ENCODE measurements at regions not wholly inside any gene's neighbourhood (a gene's known extent, or its start where the extent isn't known, plus 50 kb on each side); places are given as distances from the start of the nearest gene placed in this dataset.
"Not testable (repeated sequence)": the region's sequence is repeated elsewhere in the genome, so short reads cannot be mapped to it uniquely, and the experiment has no call there.

DNA sequence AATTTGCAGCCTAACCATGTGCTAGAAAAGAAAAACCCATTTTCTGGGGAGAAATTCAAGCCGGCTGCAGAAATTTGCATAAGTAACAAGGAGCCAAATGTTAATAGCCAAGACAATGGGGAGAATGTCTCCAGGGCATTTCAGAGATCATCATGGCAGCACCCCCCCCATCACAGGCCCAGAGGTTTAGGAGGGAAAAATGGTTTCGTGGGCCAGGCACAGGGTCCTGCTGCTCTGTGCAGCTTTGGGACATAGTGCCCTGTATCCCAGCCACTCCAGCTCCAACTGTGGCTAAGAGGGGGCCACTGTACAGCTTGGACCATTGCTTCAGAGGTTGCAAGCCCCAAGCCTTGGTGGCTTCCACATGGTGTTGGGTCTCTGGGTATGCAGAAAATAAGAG is 620.0 kb downstream of the PSAT1 start:
- DNase-seq (ENCODE audit: low read depth): not testable (repeated sequence)

DNA sequence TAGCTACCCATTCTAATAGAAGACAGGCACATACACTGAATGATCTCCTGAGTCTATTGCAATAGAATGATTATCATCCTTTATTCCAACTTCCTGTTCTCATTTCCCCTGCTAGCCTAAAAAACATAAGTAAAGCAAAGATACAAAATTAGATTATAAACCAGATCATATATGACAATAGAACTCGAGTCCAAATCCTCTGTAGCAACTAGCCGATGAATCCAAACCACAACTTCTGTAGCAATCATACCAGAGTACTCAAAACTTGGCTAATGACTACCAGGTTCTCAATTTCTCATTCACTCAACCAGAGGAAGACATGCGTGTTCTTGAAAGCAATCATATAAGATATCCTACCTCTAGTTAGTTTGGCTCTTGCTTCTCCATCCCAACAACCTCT is 622.1 kb downstream of the PSAT1 start:
- no peak for DNase-seq (ENCODE audit: low read depth)

DNA sequence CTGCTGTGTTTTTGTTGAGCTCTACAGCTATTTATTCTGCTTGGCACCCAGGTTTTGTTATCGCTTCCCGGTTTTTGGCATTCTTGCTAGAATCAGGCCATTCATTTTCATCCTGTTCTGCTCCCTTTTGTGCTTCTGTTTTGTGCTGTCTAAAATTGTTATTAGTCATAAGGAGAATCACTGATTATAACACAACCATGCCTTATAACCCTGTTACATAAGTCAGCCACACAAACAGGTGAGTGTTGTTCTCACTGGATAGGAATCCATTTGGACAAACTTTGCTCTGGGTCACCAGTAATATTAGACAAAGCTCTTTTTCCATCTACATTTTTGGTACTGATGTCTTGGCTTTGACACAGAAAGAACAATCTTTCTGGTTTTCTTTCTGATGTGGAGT is 622.8 kb downstream of the PSAT1 start:
- DNase-seq (ENCODE audit: low read depth): no peak

DNA sequence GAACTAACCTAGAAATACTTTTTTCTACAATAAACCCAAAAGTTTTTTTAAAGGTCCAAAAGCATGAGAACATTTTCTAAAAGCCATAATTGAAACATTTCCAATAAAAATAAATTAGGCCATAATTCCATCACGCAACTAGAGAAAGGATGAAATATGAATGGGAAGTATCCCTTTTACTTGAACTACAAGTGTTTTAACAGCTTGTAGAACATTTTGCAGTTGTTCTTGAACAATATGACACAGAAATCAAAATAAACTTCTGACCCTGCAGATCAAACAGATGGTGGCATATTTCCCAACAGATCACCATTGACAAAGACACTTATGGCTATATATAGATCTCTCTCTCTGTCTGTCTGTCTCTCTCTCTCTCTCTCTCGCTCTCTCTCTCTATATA is 624.4 kb downstream of the PSAT1 start:
- no peak for DNase-seq (ENCODE audit: low read depth)

DNA sequence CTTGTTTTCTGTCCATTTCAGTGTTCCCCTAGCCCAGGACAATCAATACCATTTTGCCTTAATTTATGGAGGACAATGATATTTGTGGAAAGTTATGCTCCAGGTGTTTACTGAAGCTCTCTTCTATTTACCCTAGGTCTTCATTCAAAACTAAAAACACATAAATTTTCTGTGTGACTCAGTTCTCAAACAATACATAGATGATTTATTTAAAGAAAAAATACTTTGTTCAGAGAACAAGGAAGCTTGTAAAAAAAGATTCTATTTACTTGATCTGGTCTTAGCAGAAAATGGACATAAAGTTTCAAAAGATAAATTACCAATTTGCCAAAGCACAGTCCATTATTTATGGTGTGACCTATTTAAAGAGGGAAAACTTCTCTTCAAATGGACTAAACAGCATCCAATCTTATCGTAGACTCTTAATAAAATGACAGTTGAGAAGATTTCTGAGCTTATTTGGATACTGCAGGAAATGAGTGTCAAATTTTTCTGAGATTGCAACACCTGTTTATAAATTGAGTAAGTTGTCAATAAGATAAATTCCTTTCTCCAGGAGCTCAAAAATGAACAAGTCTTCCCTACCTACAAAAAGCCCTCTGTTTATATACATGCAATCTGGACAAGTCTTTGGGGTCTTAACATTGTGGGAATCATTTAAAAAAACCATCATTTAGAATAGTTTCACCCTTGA is 627.2 kb downstream of the PSAT1 start:
- no peak for DNase-seq (ENCODE audit: low read depth)

DNA sequence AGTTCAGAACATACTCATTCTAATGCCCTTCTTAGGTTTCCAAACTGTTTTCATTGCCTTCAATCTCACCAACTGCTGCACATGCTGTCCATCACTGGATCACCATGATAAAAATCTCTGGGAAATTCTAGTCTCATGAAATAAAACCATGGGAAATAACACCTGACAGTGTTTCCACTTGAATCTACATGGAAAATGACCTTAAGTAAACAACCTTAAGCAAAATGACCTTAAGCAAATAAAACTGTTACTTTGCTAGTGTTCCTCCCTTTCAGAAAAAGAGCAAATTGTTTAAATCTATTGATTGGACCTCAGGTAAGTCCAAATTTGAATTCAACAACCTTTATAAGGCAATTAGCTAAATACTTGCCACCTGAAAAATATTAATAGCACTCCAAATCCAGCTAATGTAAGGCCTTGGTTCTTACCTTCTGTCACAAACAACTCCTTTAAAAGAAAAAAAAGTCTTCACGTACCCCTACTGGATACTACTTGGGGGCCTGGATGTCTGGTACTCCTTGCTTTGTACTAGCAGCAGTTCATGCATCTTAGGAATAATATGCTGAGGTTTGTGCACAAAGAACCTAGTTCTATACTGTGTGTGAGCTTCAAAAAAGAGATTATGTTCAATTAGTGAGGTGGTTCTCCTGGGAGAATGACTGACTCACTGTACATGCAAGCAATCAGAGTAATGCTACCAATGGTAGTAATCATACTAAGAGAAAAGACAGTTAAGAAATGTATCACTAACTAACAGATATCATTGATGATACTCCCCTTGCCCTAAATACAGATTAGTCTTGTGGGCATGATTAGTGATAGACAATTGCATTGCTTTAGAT is 630.4 kb downstream of the PSAT1 start:
- DNase-seq (ENCODE audit: low read depth): no peak

DNA sequence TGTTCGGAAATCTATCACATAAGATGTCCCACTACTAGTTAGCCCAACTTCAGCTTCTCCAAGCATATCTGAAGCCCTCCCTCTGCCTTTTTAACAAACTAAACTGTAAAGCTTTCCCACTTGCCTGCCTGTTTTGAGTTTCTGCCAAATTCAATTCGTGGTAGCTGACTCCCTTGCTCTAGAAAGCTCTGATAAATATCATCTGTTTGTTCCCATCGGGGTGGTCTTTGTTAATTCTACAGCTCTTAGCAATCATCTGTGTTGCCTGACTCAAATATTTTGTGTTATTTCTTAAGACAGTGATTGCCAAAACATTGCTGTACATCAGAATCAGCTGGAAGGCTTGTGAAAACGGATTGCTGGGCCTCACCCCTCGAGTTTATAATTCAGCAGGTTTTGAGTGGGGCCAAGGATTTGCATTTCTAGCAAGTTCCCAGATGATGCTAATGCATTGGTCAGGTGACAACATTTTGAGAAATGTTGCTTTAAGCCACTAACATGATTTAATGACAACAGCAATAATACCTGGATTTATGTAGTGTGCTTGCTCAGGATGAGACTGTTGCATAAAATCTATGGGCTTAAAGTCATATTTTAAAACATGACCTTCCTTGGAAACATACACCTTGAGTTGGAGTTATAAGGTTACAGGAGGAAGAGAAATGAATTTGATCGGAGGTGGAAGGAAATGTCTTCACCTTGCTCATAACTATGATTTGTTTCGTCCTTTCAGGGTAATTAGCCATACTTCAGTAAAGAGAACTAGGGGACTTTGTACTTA is 631.9 kb downstream of the PSAT1 start:
- DNase-seq (ENCODE audit: low read depth): peak; percentile 28

DNA sequence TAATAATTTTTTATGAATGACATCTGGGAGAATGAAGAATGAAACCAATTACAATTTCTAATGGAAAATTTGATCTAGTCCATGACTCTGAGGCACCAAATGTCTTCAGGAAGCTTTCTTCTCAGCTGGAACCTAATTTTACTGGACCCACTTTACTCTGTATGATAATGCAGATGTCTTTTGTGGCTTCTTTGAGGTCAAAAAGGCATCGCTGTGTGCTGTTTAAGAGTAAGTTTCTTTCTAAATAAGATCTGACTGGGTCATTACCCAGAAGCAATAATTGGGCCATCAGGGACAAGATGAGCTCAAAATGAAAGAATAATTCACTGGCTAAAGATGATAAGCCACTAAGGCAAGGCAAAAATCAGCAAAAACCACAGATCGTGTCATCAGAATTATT is 633.4 kb downstream of the PSAT1 start:
- DNase-seq (ENCODE audit: low read depth): no peak

DNA sequence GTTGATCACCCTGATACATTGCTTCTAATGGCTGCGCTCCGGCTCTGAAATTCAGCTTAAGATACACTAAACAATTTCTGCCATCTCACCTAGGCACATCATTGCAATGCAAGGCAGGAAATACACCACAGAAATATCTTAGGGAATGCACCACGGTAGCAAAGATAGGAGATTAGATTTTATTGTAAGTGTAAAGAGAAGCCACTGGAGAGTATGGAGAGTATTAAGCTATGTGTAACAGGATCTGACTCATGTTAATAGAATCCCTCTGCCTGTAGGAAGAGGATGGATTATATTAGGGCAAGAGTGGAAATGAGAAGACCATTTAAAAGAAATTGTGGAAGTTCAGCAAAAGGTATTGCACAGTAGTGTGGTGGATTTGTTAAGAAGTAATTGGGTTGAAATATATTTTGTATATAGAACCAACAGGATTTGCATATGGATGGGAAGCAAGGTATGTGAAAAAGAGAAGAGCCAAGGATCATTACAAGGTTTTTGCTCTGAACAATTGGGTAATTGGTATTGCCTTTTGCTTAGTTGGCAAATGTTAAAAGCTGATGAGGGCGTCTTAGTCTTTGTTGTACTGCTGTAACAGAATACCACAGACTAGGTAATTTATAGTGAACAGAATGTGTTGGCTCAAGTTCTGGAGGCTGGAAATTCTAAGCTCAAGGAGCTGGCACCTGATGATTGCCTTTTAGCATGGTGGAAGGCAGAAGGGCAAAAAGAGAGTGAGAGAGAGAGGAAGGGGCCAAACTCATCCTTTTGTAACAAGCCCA is 636.1 kb downstream of the PSAT1 start:
- DNase-seq (ENCODE audit: low read depth): peak; percentile 24

DNA sequence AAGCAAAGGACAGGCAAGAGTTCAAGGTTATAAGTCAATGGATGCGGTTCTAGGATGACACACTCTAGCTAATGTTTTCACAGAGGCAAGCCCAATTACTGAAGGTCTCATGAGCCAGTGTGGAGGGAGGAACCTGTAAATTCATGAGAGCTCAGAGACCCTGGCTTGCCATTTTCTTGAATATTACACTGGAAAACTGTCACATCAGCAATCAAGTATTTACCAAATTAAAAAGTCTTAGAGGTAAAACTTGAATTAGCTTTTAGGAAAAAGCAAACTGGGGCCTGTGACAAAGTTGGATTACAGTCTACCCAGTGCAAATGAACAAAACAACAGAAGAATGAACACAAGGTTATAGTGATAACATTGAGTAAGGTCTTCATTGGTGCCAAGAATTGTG is 636.9 kb upstream of the TLE4 start:
- DNase-seq (ENCODE audit: low read depth): no peak

DNA sequence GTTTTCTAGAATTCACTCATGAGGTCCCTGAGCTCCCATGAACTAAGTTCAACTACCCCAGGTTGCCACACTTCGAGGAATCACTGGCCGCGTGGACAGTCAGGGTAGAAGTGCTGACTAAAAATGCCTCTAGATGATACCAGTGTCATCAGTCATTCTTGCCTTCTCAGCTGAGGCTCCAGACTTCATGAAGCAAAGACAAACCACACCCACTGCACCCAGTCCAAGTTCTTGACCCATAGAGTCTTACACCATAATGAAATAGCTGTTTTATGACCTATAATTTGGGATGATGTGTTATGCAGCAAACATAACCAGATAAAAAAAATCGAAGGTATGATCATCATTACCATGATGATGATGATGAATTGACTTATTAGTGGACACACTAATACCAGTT is 632.9 kb upstream of the TLE4 start:
- no peak for DNase-seq (ENCODE audit: low read depth)

DNA sequence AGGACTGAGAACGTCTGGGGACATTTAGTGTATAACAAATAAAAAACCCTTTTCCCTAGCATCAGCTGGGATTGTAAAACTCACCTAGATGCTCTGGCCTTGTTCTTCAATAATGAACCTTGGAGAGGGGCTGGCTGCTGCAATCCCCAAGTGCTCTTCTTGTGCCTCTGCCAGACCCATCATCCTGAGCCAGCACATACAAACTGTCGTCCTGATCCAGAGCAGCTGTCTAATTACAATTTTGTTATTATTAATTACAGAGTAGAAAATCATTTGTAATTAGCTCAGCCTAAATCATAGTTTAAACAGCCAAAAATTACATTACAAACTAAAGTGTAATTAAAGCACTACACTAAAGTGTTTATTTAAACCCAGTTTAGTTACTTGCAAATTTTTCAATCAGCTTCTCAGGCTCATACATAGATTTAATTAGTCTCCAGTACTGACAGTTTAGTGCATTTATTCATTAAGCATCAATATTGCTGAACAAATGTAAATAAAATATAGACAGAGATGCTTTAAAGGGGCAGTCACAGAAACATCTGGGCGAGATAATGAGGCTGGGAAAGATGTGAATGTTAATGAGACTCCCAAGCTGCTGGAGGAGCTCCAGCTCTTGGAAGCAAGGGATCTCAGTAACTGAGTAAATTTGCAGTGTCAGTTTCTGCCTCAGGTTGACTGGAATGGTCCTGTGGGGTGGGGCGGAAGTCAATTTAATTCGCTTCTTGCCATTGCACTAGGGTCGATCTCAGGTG is 632.3 kb upstream of the TLE4 start:
- DNase-seq (ENCODE audit: low read depth): no peak

DNA sequence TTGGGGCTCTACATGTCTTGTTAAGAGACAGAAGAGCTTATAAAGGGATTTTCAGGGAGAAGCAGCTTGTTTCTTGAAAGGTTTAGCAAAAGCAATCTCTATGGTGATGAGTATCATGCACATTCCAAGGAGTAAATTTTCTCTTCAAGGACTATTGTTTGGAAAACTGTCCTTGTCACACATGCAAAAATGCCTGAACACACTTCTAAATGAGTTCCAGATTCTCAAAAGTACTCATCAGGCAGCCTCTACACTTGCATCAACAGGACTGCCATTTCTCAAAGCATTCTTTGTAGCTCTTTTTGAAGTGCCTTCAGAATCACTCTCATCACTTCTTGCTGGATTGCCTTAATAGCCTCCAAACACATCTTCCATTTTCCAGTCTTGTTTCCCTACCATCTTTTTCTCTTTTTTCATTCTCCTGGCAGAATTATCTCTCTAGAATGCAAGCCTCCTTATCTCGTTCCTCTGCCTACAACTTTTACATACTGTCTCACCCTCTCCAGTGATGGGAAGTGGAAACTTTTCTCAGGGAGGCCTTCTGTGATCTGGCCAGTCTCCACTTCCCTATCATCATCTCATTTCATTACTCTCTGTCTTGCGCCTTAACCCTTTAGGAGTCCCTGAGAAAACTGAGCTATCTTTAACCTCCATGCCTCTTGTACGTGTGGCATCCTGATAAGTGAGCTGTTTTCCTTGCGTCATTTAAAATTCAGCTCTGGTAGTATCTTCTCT is 631.5 kb upstream of the TLE4 start:
- DNase-seq (ENCODE audit: low read depth): no peak

DNA sequence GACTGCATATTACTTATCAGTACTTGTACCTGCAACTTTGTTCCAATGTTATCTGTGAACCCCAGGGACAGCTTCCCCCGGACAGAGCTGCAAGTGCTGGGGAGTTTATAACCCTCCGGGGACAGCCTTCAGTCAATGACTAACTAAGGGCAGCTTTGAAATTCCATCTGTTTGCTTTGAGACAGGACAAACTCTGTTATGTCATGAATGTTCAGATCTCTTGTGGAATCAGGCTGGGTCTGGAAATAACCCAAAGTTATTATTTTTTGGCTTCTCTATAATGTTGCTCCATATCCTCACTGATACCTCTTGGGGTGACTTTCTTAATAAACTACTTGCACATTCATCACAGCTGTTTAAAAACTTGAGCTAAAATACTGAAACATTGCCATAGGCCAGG is 617.5 kb upstream of the TLE4 start:
- DNase-seq (ENCODE audit: low read depth): no peak

DNA sequence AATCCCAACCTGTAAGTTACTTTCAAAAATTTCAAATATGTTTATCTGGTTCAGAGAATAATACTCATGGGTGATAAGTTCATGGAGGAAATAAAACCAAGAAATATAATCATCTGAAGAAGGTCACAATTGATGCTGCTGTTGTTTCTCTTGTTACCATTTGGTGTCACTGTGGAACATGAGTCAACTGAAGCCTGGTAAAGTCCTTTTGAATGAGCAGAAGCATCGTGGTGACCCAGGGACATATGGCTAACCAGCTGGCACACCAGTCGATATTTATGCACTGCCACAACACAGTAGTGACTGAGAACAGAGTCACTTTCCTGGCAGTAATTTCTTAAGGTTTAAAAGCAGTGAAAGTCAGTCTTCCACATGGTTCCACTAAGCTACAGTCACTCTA is 612.9 kb upstream of the TLE4 start:
- DNase-seq (ENCODE audit: low read depth): no peak

DNA sequence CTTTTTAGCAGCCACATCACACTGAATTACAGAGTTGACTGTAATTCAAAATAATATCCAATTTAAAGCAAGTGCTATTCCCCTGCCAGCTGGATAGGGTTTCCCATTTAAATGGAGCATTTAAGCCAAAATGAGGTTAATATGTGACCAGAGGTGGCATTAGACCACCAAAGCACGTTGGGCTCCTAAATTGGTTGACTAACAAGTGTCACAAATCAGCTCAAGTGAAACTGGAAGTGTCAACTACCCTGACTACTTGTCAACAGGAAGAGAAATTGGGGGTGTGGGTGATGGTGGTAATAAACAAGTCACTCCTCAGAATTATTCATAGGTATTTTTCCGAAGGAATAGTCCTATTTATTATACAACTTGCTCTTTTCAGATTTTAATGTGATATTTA is 609.6 kb upstream of the TLE4 start:
- DNase-seq (ENCODE audit: low read depth): no peak

DNA sequence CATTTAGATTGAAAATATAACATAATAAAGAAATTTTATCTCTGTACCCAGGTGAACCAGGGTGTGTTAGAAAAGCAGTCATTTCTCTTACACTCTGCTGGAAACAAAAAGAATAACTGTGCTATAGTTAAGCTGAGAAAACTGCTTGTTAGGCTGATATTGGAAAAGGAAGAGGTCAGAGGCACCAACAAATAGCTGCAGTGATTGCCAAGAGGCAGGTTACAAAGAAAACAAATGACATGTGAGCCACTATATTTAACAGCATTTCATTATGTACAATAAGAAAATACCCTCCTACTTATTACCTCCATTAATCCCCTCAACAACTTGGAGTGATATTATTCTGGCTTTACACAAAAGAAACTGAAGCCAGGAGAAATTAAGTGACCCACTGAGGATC is 607.9 kb upstream of the TLE4 start:
- no peak for DNase-seq (ENCODE audit: low read depth)

DNA sequence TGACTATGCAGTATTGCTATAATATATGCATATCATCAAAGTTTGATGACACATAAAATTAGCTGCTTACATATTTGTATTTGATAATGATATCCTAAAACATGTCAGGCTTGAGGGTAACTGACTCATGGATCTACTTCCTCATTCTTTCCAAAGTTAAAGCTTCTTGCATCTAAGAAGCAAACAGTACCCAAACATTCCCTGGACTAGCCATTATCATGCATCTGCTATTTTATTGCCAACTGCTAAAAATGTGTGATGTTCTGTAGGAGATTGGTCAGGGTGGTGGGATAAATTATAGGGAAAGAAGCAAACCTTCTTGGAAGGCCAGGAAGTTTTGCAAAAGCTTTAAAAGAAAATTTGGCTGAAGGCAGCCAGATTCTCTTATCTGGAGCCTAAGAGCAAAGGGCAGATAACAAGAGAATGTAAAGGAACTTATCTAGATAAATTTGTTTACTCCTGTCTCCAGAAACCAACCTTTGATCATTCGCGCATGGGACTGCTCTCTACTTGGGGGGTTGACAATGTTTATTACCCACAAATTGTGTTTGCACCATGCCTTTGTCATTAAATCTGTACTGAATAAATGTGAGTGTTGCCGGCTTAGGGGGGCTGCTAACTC is 604.1 kb upstream of the TLE4 start:
- DNase-seq (ENCODE audit: low read depth): no peak

DNA sequence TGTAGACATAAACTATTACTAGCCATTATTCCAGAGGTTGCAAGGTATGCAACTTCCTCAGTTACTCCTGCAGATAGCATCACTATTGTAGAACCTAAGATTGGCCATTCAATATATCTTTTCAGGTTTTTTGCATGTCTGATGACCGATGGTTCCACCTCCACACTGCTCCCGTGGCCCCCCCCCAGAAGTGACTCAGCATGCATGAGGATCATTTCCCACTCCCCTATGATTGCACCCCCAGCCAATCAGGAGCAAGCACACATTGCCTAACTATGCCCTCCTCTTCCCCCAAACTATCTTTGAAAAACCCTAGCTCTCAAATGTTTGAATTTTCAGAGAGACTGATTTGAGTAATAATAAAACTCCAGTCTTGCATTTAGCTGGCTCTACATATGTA is 601.4 kb upstream of the TLE4 start:
- DNase-seq (ENCODE audit: low read depth): no peak

DNA sequence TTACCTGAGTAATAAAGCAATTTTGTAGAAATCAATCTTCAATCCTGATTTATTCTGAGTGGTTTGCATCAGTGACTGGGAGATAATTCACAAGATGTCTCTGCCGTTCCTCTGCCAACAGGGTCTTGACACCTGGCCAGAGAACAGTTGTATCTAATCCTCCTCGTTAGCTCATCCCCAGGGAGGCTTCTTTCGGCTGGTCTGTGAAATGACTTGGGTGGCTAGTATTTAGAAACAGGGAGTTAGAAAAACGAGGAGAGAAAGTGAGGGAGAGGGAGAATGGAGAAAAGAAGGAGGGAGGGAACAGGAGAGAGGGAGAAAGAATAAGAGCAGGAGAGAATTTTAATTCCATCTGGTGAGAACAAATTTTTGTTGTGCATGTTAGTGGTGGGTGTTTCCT is 600.2 kb upstream of the TLE4 start:
- no peak for DNase-seq (ENCODE audit: low read depth)

All from fibroblast of the conjunctiva (primary cell).